OCI-LY7 (cell line): ENCODE measurements at regions not wholly inside any gene's neighbourhood (a gene's known extent, or its start where the extent isn't known, plus 50 kb on each side); places are given as distances from the start of the nearest gene placed in this dataset.
"Not testable (repeated sequence)": the region's sequence is repeated elsewhere in the genome, so short reads cannot be mapped to it uniquely, and the experiment has no call there.

Experiments
- BruUV-seq: library from RNA; stranded (reverse); fragments of 400-500 nt; replicated peaks from 2 replicates; lab custom pipeline; 2021; lab: Mats Ljungman, UMichigan
- CTCF ChIA-PET: fragments of 300-600 bp; sonication (Branson Sonifier 250); formaldehyde crosslinking; loops from one replicate; lab custom pipeline; 2022; ENCODE audit warnings: antibody characterized with exemption; ENCODE audit not compliant: unreplicated experiment; lab: Charles Lee
- POLR2A ChIA-PET: fragments of 300-600 bp; sonication (Branson Sonifier 250); formaldehyde crosslinking; loops from one replicate; lab custom pipeline; 2022; ENCODE audit warnings: antibody characterized with exemption; lab: Charles Lee
- DNase-seq: peaks from one replicate; pipeline ENCODE4 v3.0.0-alpha.2; 2015; ENCODE audit warnings: low spot score
- H2AFZ ChIP-seq: fragments of 200-600 bp; sonication (generic), shearing (Covaris generic); 2 replicates; pipeline ENCODE4 v1.6.1; 2014; ENCODE audit warnings: mild to moderate bottlenecking, antibody characterized with exemption, low read length, moderate library complexity
- H3K27ac ChIP-seq: fragments of 200-600 bp; sonication (generic); 2 replicates; pipeline ENCODE4 v1.5.1; 2014; ENCODE audit warnings: mixed run types, low read depth, mild to moderate bottlenecking, moderate library complexity, low read length, inconsistent platforms; ENCODE audit not compliant: poor library complexity, severe bottlenecking
- H3K36me3 ChIP-seq: fragments of 200-600 bp; sonication (generic); 2 replicates; pipeline ENCODE4 v1.6.1; 2014; ENCODE audit warnings: mild to moderate bottlenecking, antibody characterized with exemption, low read length, moderate library complexity, mixed read lengths; ENCODE audit not compliant: insufficient read depth
- H3K4me1 ChIP-seq: fragments of 200-600 bp; sonication (generic); 2 replicates; pipeline ENCODE4 v1.5.1; 2014; ENCODE audit warnings: mild to moderate bottlenecking, low read length; ENCODE audit not compliant: insufficient read depth, poor library complexity, severe bottlenecking
- H3K4me2 ChIP-seq: fragments of 200-600 bp; sonication (generic); 2 replicates; pipeline ENCODE4 v1.6.1; 2014; ENCODE audit warnings: mild to moderate bottlenecking, low read length
- H3K4me3 ChIP-seq: fragments of 200-600 bp; sonication (generic); 2 replicates; pipeline ENCODE4 v1.5.1; 2014; ENCODE audit warnings: mild to moderate bottlenecking, low read depth, low read length; ENCODE audit not compliant: poor library complexity, severe bottlenecking
- H3K79me2 ChIP-seq: fragments of 200-600 bp; sonication (generic); 2 replicates; pipeline ENCODE4 v1.6.1; 2016; ENCODE audit warnings: low read depth, mild to moderate bottlenecking, low read length, moderate library complexity, mixed read lengths; ENCODE audit not compliant: insufficient read depth
- H3K9me2 ChIP-seq: fragments of 200-600 bp; sonication (generic); 2 replicates; pipeline ENCODE4 v1.6.1; 2016; ENCODE audit warnings: mild to moderate bottlenecking, low read length, mixed read lengths; ENCODE audit not compliant: insufficient read depth
- H3K9me3 ChIP-seq: fragments of 200-600 bp; sonication (generic); 2 replicates; pipeline ENCODE4 v1.6.1; 2014; ENCODE audit warnings: mild to moderate bottlenecking, mixed run types, low read length, mixed read lengths
- H4K20me1 ChIP-seq: fragments of 200-600 bp; sonication (generic); 2 replicates; pipeline ENCODE4 v1.6.1; 2014; ENCODE audit warnings: mild to moderate bottlenecking, antibody characterized with exemption, low read length, moderate library complexity, mixed read lengths; ENCODE audit not compliant: insufficient read depth
- CTCF ChIP-seq: fragments of 200-600 bp; sonication (generic); conservative IDR thresholded peaks from 2 replicates; pipeline ENCODE4 v1.5.1; 2014; ENCODE audit warnings: mild to moderate bottlenecking, antibody characterized with exemption, low read length, moderate library complexity, mixed read lengths
- EZH2phosphoT487 ChIP-seq: fragments of 200-600 bp; sonication (generic); IDR thresholded peaks from 2 replicates; pipeline ENCODE4 v1.6.1; 2018; ENCODE audit warnings: low read depth, borderline replicate concordance, mild to moderate bottlenecking, mixed run types, antibody characterized with exemption, low read length, moderate library complexity, mixed read lengths
- intact Hi-C: fragments of 100-400 bp; cut with micrococcal nuclease; formaldehyde crosslinking; loops from one replicate; pipeline ENCODE4 v1.10.0; 2022; ENCODE audit not compliant: unreplicated experiment

- Histone ChIP-seq H3K27ac (no peak overlapping the region), H3K36me3 (no peaks in the 10 kb centered on the region), H3K4me1 (no peaks in the 10 kb centered on the region), H3K79me2 (no peaks in the 10 kb centered on the region), H4K20me1 (no peaks in the 10 kb centered on the region), H3K4me3 (no peak overlapping the region), H3K4me2 (no peak overlapping the region), H3K9me2 (no peaks in the 10 kb centered on the region), H3K9me3 (no peaks in the 10 kb centered on the region), H2AFZ (no peak overlapping the region)
- intact Hi-C loops: no loop called here
- no TSS peak for BruUV-seq
- no peak for TF ChIP-seq EZH2phosphoT487
- TF ChIP-seq CTCF: no peak
- no peak for DNase-seq
- CTCF ChIA-PET: no interaction called here
- POLR2A ChIA-PET: no interaction called here
Measured at GRCh38 chr9:63859475-63860215, 1425.4 kb downstream of the FOXD4L5 start.

- H3K9me3 ChIP-seq, H2AFZ ChIP-seq, H3K9me2 ChIP-seq, H3K79me2 ChIP-seq, POLR2A ChIA-PET, H4K20me1 ChIP-seq, H3K4me3 ChIP-seq, H3K4me1 ChIP-seq, H3K4me2 ChIP-seq, intact Hi-C loops, H3K36me3 ChIP-seq, H3K27ac ChIP-seq, BruUV-seq, DNase-seq, CTCF ChIA-PET: not testable (repeated sequence)
Measured at GRCh38 chr9:63859090-63859474, 1425.9 kb downstream of the FOXD4L5 start.

- H3K27ac ChIP-seq, POLR2A ChIA-PET, H3K4me3 ChIP-seq, CTCF ChIA-PET, intact Hi-C loops, DNase-seq, BruUV-seq, H2AFZ ChIP-seq, H3K9me3 ChIP-seq, H3K4me2 ChIP-seq, H3K9me2 ChIP-seq, H3K79me2 ChIP-seq, H3K36me3 ChIP-seq, H3K4me1 ChIP-seq, H4K20me1 ChIP-seq: not testable (repeated sequence)
Measured at GRCh38 chr9:63853140-63853751, 1431.8 kb downstream of the FOXD4L5 start.

- H2AFZ ChIP-seq, H3K4me1 ChIP-seq, H3K79me2 ChIP-seq, POLR2A ChIA-PET, H3K27ac ChIP-seq, H3K36me3 ChIP-seq, H4K20me1 ChIP-seq, intact Hi-C loops, CTCF ChIA-PET, H3K4me3 ChIP-seq, BruUV-seq, DNase-seq, H3K9me3 ChIP-seq, H3K4me2 ChIP-seq, H3K9me2 ChIP-seq: not testable (repeated sequence)
Measured at GRCh38 chr9:63824804-63825203, 1460.2 kb downstream of the FOXD4L5 start.

GRCh38 chr9:63823375-63824201, 1461.4 kb downstream of the FOXD4L5 start:
- H3K4me2 ChIP-seq, intact Hi-C loops, H3K9me3 ChIP-seq, H3K9me2 ChIP-seq, H3K36me3 ChIP-seq, H4K20me1 ChIP-seq, POLR2A ChIA-PET, H3K79me2 ChIP-seq, H3K4me3 ChIP-seq, H3K4me1 ChIP-seq, H2AFZ ChIP-seq, BruUV-seq, H3K27ac ChIP-seq, CTCF ChIA-PET, DNase-seq: not testable (repeated sequence)
